ENCODE measurements at regions not wholly inside any gene's neighbourhood (a gene's known extent, or its start where the extent isn't known, plus 50 kb on each side); places are given as distances from the start of the nearest gene placed in this dataset.

GRCh38 chr12:59895166-59895775 lies 299.4 kb downstream of the SLC16A7 start:
- Histone ChIP-seq H3K27me3 (ENCODE audit: insufficient read depth, low read depth, severe bottlenecking) (no peaks in the 10 kb centered on the region), H3K27ac (no peak overlapping the region), H3K9me3 (ENCODE audit: severe bottlenecking) (no peaks in the 10 kb centered on the region), H3K4me3 (ENCODE audit: low read depth, low read length) (no peak overlapping the region), H3K36me3 (no peaks in the 10 kb centered on the region)
- DNase-seq, result no peak
- no peak for TF ChIP-seq CTCF (IDR thresholded peaks at IDR 0.05; ENCODE audit: low read depth, low read length)

DNA sequence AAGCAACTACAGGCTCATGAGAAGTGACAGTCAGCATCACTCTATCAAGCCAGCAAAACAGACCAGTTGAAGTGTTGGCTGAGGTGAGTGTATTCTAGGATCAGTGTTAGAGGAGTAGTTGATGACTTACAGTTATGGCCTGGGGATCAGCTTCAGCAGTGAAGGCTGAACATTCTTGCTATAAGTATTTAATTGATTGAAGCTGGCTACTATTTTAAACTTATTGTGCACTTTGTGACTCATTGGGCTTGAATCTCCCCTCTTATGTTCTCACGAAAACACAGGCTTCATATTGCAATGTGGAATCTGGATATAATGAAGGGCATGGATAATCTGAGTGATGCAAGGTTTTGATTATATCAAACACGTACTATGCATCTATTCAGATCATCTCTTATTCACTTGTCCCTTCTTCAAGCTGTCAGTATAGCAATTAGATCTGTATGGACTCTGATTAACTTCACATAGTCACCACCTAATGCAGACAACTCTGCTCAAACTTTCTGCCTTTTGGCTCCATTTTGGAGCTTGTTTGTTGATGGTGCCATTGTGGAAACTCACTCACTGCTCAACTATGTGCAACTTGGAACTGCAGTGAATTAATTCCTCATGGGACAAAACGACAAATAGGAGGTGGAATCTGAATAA lies 309.2 kb downstream of the SLC16A7 start:
- Histone ChIP-seq H3K27ac (no peak overlapping the region), H3K9me3 (ENCODE audit: severe bottlenecking) (no peaks in the 10 kb centered on the region), H3K4me3 (ENCODE audit: low read depth, low read length) (no peak overlapping the region), H3K36me3 (no peaks in the 10 kb centered on the region), H3K27me3 (ENCODE audit: insufficient read depth, low read depth, severe bottlenecking) (no peaks in the 10 kb centered on the region)
- TF ChIP-seq CTCF (IDR thresholded peaks at IDR 0.05; ENCODE audit: low read depth, low read length), result no peak
- DNase-seq, result no peak

DNA sequence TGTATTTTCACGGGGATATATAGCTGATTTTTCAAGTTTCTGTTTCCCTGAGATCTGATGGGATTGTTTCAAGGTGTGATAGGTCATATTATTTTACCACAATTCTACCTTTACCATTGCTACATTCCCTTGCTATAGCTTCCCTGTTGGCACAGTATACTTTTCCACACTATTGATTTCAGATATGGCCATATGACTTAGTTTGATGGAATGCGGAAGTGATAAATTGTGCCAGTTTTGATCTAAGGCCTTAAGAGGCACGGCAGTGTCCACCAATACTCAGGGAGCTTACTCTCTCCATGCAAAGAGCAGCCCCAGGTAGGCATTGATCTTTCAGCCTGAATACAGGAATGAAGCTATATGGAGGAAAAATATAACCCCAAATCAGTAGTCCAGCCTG lies 315.7 kb downstream of the SLC16A7 start:
- H3K4me3 ChIP-seq (ENCODE audit: low read depth, low read length), result no peak overlapping the region
- TF ChIP-seq CTCF (IDR thresholded peaks at IDR 0.05; ENCODE audit: low read depth, low read length), result no peak
- H3K27me3 ChIP-seq (ENCODE audit: insufficient read depth, low read depth, severe bottlenecking), result no peaks in the 10 kb centered on the region
- no peak for DNase-seq
- no peak overlapping the region for H3K27ac ChIP-seq
- H3K36me3 ChIP-seq, result no peaks in the 10 kb centered on the region
- no peaks in the 10 kb centered on the region for H3K9me3 ChIP-seq (ENCODE audit: severe bottlenecking)

DNA sequence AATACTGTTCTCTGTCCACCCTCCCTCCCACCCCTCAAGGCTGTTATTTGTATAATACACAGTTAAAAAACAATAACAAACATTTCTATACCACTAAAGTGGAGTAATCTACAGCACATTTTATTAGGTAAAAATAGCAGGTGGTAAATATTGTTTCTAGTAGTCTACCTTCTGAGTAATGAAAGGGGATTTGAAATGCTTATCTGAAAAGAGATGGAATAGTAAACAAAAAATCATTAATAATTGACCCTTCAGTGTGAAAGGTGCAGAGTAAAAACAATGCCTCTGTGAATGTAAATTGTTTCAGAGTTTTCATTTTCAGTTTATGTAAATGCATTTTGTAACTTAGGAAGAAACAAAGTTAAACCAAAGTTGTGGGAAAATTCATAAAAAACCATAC lies 321.2 kb downstream of the SLC16A7 start:
- no peak for TF ChIP-seq CTCF (IDR thresholded peaks at IDR 0.05; ENCODE audit: low read depth, low read length)
- H3K36me3 ChIP-seq, result no peaks in the 10 kb centered on the region
- H3K27ac ChIP-seq, result no peak overlapping the region
- H3K9me3 ChIP-seq (ENCODE audit: severe bottlenecking), result no peaks in the 10 kb centered on the region
- no peak overlapping the region for H3K4me3 ChIP-seq (ENCODE audit: low read depth, low read length)
- H3K27me3 ChIP-seq (ENCODE audit: insufficient read depth, low read depth, severe bottlenecking), result no peaks in the 10 kb centered on the region
- no peak for DNase-seq

GRCh38 chr12:59927032-59927431 lies 331.2 kb downstream of the SLC16A7 start:
- H3K27ac ChIP-seq, result no peak overlapping the region
- H3K9me3 ChIP-seq (ENCODE audit: severe bottlenecking), result no peaks in the 10 kb centered on the region
- H3K4me3 ChIP-seq (ENCODE audit: low read depth, low read length), result no peak overlapping the region
- no peak for DNase-seq
- H3K27me3 ChIP-seq (ENCODE audit: insufficient read depth, low read depth, severe bottlenecking), result no peaks in the 10 kb centered on the region
- H3K36me3 ChIP-seq, result no peaks in the 10 kb centered on the region
- no peak for TF ChIP-seq CTCF (IDR thresholded peaks at IDR 0.05; ENCODE audit: low read depth, low read length)

GRCh38 chr12:59928416-59928815 lies 332.6 kb downstream of the SLC16A7 start:
- Histone ChIP-seq H3K27me3 (ENCODE audit: insufficient read depth, low read depth, severe bottlenecking) (no peaks in the 10 kb centered on the region), H3K27ac (no peak overlapping the region)

More at GRCh38 chr12:59928416-59928815, 332.6 kb downstream of the SLC16A7 start:
- Histone ChIP-seq H3K9me3 (ENCODE audit: severe bottlenecking) (no peaks in the 10 kb centered on the region), H3K36me3 (no peaks in the 10 kb centered on the region), H3K4me3 (ENCODE audit: low read depth, low read length) (no peak overlapping the region)
- no peak for DNase-seq
- no peak for TF ChIP-seq CTCF (IDR thresholded peaks at IDR 0.05; ENCODE audit: low read depth, low read length)

Measured in WERI-Rb-1 (cell line).